CD4-positive, alpha-beta T cell (primary cell): ENCODE measurements at regions not wholly inside any gene's neighbourhood (a gene's known extent, or its start where the extent isn't known, plus 50 kb on each side); places are given as distances from the start of the nearest gene placed in this dataset.

Experiments
- ATAC-seq: fragments of 200-7000 bp; cut with Tn5 transposase; one replicate; pipeline ENCODE4 v1.10.0; 2022; ENCODE audit warnings: mild to moderate bottlenecking; ENCODE audit not compliant: poor library complexity
- CTCF ChIA-PET: fragments of 350-600 bp; sonication (Branson Sonifier 250); formaldehyde crosslinking; loops from one replicate; lab custom pipeline; 2021; ENCODE audit warnings: antibody characterized with exemption, inconsistent platforms; lab: Charles Lee
- POLR2A ChIA-PET: fragments of 350-600 bp; sonication (Branson Sonifier 250); formaldehyde crosslinking; loops from one replicate; lab custom pipeline; 2021; ENCODE audit warnings: antibody characterized with exemption, inconsistent platforms; lab: Charles Lee
- DNase-seq, 14 experiments: peaks; one replicate each; pipeline ENCODE4 v3.0.0-alpha.2; 2013 to 2020; ENCODE audit warnings: mixed read lengths in 2 of 14
- H3K27ac ChIP-seq, 2 donors: one replicate each; pipeline versions ENCODE4 v1.5.1 to v1.7.0; 2013; ENCODE audit warnings: low read length in 2 of 2, low read depth in 1 of 2, mild to moderate bottlenecking in 1 of 2
- H3K27me3 ChIP-seq, 2 experiments: 1 replicate in 1 of 2; 2 replicates in 1 of 2; pipeline versions ENCODE4 v1.6.1 to v1.7.0; 2013; ENCODE audit warnings: low read length in 2 of 2, control low read depth in 1 of 2, mild to moderate bottlenecking in 1 of 2, moderate library complexity in 1 of 2; ENCODE audit not compliant: insufficient read depth in 2 of 2, control insufficient read depth in 1 of 2
- H3K36me3 ChIP-seq: one replicate; pipeline ENCODE4 v1.6.1; 2013; ENCODE audit warnings: low read length, control low read depth; ENCODE audit not compliant: insufficient read depth
- H3K4me1 ChIP-seq: one replicate; pipeline ENCODE4 v1.6.1; 2013; ENCODE audit warnings: low read length, control low read depth; ENCODE audit not compliant: insufficient read depth
- H3K4me3 ChIP-seq: one replicate; pipeline ENCODE4 v1.5.1; 2013; ENCODE audit warnings: mild to moderate bottlenecking, low read length, moderate library complexity
- H3K9me3 ChIP-seq, 2 experiments: 1 replicate in 1 of 2; 2 replicates in 1 of 2; pipeline versions ENCODE4 v1.6.1 to v1.7.0; 2013; ENCODE audit warnings: low read length in 2 of 2, mild to moderate bottlenecking in 2 of 2, control low read depth in 1 of 2, moderate library complexity in 1 of 2; ENCODE audit not compliant: control insufficient read depth in 1 of 2, insufficient read depth in 1 of 2
- H3K27ac Mint-ChIP-seq: one replicate; pipeline ENCODE4 v1.8.0; 2020; ENCODE audit warnings: mixed read lengths
- H3K27me3 Mint-ChIP-seq: one replicate; pipeline ENCODE4 v1.8.0; 2021; ENCODE audit warnings: mixed read lengths
- H3K36me3 Mint-ChIP-seq: one replicate; pipeline ENCODE4 v1.8.0; 2021; ENCODE audit warnings: low read depth, mixed read lengths
- H3K4me1 Mint-ChIP-seq: one replicate; pipeline ENCODE4 v1.8.0; 2021; ENCODE audit warnings: low read depth, mixed read lengths
- H3K4me3 Mint-ChIP-seq: one replicate; pipeline ENCODE4 v1.8.0; 2020; ENCODE audit warnings: mild to moderate bottlenecking, mixed read lengths
- H3K9me3 Mint-ChIP-seq: one replicate; pipeline ENCODE4 v1.8.0; 2020; ENCODE audit warnings: mixed read lengths
- intact Hi-C, 2 experiments: fragments of 100-400 bp; cut with DNase I in 1 of 2; cut with micrococcal nuclease in 1 of 2; formaldehyde crosslinking; loops; one replicate each; pipeline versions ENCODE4 v1.15.1 to v1.9.0; 2023 to 2025; cut with DNase I, micrococcal nuclease
- TF ChIP-seq, protein P1 (sequence below): fragments of 200-600 bp; IDR thresholded peaks from one replicate; pipeline ENCODE4 v1.8.0; 2022; ENCODE audit warnings: antibody characterized with exemption, mild to moderate bottlenecking

GRCh38 chr9:31674264-31674663, 710.2 kb upstream of the ACO1 start:
- no peak overlapping the region for H3K27ac ChIP-seq
- Mint-ChIP-seq H3K27me3 (no peaks in the 10 kb centered on the region), H3K36me3 (no peaks in the 10 kb centered on the region), H3K4me1 (peaks cover 3% of the 10 kb centered on the region), H3K9me3 (no peaks in the 10 kb centered on the region), H3K4me3 (no peak overlapping the region), H3K27ac (no peak overlapping the region)
- DNase-seq (no peak), ATAC-seq (no peak)
- H3K9me3 ChIP-seq = no peaks in the 10 kb centered on the region
- H3K4me3 ChIP-seq = no peak overlapping the region
- no peaks in the 10 kb centered on the region for H3K36me3 ChIP-seq
- POLR2A ChIA-PET = interaction anchor here (0.8 kb wide), 1 partner anchor 9 kb away, joined by 3 read pairs; no protein-coding TSS in a partner anchor
- CTCF ChIA-PET = interaction anchor here (0.7 kb wide), 1 partner anchor 252 kb away, joined by 3 read pairs; no protein-coding TSS in a partner anchor
- H3K27me3 ChIP-seq = no peaks in the 10 kb centered on the region
- TF ChIP-seq, protein P1, sequence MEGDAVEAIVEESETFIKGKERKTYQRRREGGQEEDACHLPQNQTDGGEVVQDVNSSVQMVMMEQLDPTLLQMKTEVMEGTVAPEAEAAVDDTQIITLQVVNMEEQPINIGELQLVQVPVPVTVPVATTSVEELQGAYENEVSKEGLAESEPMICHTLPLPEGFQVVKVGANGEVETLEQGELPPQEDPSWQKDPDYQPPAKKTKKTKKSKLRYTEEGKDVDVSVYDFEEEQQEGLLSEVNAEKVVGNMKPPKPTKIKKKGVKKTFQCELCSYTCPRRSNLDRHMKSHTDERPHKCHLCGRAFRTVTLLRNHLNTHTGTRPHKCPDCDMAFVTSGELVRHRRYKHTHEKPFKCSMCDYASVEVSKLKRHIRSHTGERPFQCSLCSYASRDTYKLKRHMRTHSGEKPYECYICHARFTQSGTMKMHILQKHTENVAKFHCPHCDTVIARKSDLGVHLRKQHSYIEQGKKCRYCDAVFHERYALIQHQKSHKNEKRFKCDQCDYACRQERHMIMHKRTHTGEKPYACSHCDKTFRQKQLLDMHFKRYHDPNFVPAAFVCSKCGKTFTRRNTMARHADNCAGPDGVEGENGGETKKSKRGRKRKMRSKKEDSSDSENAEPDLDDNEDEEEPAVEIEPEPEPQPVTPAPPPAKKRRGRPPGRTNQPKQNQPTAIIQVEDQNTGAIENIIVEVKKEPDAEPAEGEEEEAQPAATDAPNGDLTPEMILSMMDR = no peak
- intact Hi-C loops = no loop called here
- no peaks in the 10 kb centered on the region for H3K4me1 ChIP-seq

DNA sequence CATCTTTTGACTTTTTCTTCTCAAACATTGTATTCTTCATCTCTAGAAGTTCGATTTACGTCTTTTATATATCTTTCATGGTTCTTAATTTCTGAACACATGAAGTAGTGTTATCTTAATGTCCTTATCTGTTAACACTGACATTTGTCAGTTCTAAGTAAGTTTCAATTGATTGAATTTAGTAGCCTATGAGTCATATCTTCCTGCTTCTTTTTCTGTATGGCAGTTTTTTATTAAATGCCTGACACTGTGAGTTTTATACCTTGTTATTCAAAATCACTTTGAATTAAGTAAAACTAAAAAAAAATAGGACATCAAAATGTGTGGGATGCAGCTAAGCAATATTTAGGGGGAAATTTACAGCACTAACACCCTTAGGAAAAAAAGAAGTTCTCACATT, 707.0 kb upstream of the ACO1 start:
- Histone ChIP-seq H3K4me3 (no peak overlapping the region), H3K9me3 (no peaks in the 10 kb centered on the region), H3K4me1 (no peaks in the 10 kb centered on the region), H3K27me3 (no peaks in the 10 kb centered on the region), H3K27ac (no peak overlapping the region), H3K36me3 (no peaks in the 10 kb centered on the region)
- DNase-seq (no peak), ATAC-seq (no peak)
- H3K36me3 Mint-ChIP-seq = no peaks in the 10 kb centered on the region
- H3K9me3 Mint-ChIP-seq = no peaks in the 10 kb centered on the region
- no peak overlapping the region for H3K27ac Mint-ChIP-seq
- no peaks in the 10 kb centered on the region for H3K27me3 Mint-ChIP-seq
- TF ChIP-seq, protein P1 = no peak
- ChIA-PET POLR2A (no interaction called here), CTCF (no interaction called here)
- intact Hi-C loops = no loop called here
- H3K4me3 Mint-ChIP-seq = no peak overlapping the region
- peaks cover 3% of the 10 kb centered on the region for H3K4me1 Mint-ChIP-seq

DNA sequence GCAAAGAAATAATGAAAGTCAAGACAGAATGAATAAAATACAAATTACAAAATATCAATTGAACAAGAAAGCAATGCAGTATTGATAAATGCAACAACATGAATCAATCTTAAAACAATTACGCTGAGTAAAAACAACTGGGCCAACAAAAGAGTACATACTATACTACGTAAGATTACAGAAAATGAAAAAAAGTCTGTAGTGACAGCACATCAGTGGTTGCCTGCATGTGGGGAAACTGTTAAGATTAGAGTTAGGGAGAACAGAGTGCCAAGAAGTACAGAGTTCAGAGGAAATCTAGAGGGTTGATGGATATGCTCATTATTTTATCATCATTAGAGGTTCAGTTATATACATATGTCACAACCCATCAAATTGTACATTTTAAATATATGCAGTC, 706.6 kb upstream of the ACO1 start:
- no peak for ATAC-seq
- Mint-ChIP-seq H3K9me3 (no peaks in the 10 kb centered on the region), H3K4me1 (peaks cover 3% of the 10 kb centered on the region), H3K27me3 (no peaks in the 10 kb centered on the region), H3K36me3 (no peaks in the 10 kb centered on the region), H3K27ac (no peak overlapping the region), H3K4me3 (no peak overlapping the region)
- POLR2A ChIA-PET = no interaction called here
- H3K36me3 ChIP-seq = no peaks in the 10 kb centered on the region
- no peak overlapping the region for H3K4me3 ChIP-seq
- intact Hi-C loops = no loop called here
- no peak for DNase-seq
- no peaks in the 10 kb centered on the region for H3K9me3 ChIP-seq
- TF ChIP-seq, protein P1 = no peak
- no peaks in the 10 kb centered on the region for H3K27me3 ChIP-seq
- CTCF ChIA-PET = no interaction called here
- H3K27ac ChIP-seq = no peak overlapping the region
- H3K4me1 ChIP-seq = no peaks in the 10 kb centered on the region
